T-helper 1 cell treated with Interleukin-12 subunit alpha and Interleukin-12 subunit beta and Interleukin-4 antibody, amounts not matched to agents 30 μg/mL and 1 μg/mL, for 36 hours (primary cell): ENCODE measurements at regions not wholly inside any gene's neighbourhood (a gene's known extent, or its start where the extent isn't known, plus 50 kb on each side); places are given as distances from the start of the nearest gene placed in this dataset.

ENCODE experiments used
- H3K27ac Mint-ChIP-seq: one replicate; pipeline ENCODE4 v1.8.0; 2021; ENCODE audit warnings: mild to moderate bottlenecking, mixed read lengths
- H3K27me3 Mint-ChIP-seq: one replicate; pipeline ENCODE4 v1.8.0; 2021; ENCODE audit warnings: low read depth, mixed read lengths
- H3K36me3 Mint-ChIP-seq: one replicate; pipeline ENCODE4 v1.8.0; 2021; ENCODE audit warnings: low read depth, mixed read lengths
- H3K4me1 Mint-ChIP-seq: one replicate; pipeline ENCODE4 v1.8.0; 2021; ENCODE audit warnings: low read depth, mixed read lengths
- H3K4me3 Mint-ChIP-seq: one replicate; pipeline ENCODE4 v1.8.0; 2021; ENCODE audit warnings: mild to moderate bottlenecking, moderate library complexity, mixed read lengths
- H3K9me3 Mint-ChIP-seq: one replicate; pipeline ENCODE4 v1.8.0; 2021; ENCODE audit warnings: mixed read lengths

- no peaks in the 10 kb centered on the region for H3K27me3 Mint-ChIP-seq
- H3K4me3 Mint-ChIP-seq: no peak overlapping the region
- no peaks in the 10 kb centered on the region for H3K4me1 Mint-ChIP-seq
- no peaks in the 10 kb centered on the region for H3K36me3 Mint-ChIP-seq
- H3K27ac Mint-ChIP-seq: no peak overlapping the region
- H3K9me3 Mint-ChIP-seq: no peaks in the 10 kb centered on the region
These were observed 194.8 kb downstream of the TEX29 start for GRCh38 chr13:111515307-111515617.

- H3K36me3 Mint-ChIP-seq: no peaks in the 10 kb centered on the region
- H3K27ac Mint-ChIP-seq: no peak overlapping the region
- H3K27me3 Mint-ChIP-seq: no peaks in the 10 kb centered on the region
- no peaks in the 10 kb centered on the region for H3K4me1 Mint-ChIP-seq
- no peak overlapping the region for H3K4me3 Mint-ChIP-seq
- no peaks in the 10 kb centered on the region for H3K9me3 Mint-ChIP-seq
These were observed 195.2 kb downstream of the TEX29 start for GRCh38 chr13:111515635-111516034.

GRCh38 chr13:111516712-111517640, 196.5 kb downstream of the TEX29 start:
- H3K4me1 Mint-ChIP-seq: no peaks in the 10 kb centered on the region
- H3K27me3 Mint-ChIP-seq: no peaks in the 10 kb centered on the region
- H3K4me3 Mint-ChIP-seq: no peak overlapping the region
- no peaks in the 10 kb centered on the region for H3K9me3 Mint-ChIP-seq
- no peak overlapping the region for H3K27ac Mint-ChIP-seq
- no peaks in the 10 kb centered on the region for H3K36me3 Mint-ChIP-seq

- no peaks in the 10 kb centered on the region for H3K27me3 Mint-ChIP-seq
- H3K36me3 Mint-ChIP-seq: no peaks in the 10 kb centered on the region
- H3K4me1 Mint-ChIP-seq: no peaks in the 10 kb centered on the region
- H3K27ac Mint-ChIP-seq: no peak overlapping the region
- no peaks in the 10 kb centered on the region for H3K9me3 Mint-ChIP-seq
- no peak overlapping the region for H3K4me3 Mint-ChIP-seq
These were observed 197.2 kb downstream of the TEX29 start for GRCh38 chr13:111517641-111518010.

- Mint-ChIP-seq H3K4me3 (no peak overlapping the region), H3K27me3 (no peaks in the 10 kb centered on the region), H3K4me1 (no peaks in the 10 kb centered on the region), H3K27ac (no peak overlapping the region), H3K9me3 (no peaks in the 10 kb centered on the region), H3K36me3 (no peaks in the 10 kb centered on the region)
These were observed 197.8 kb downstream of the TEX29 start for GRCh38 chr13:111518161-111518792.

- Mint-ChIP-seq H3K9me3 (no peaks in the 10 kb centered on the region), H3K4me3 (no peak overlapping the region), H3K27me3 (no peaks in the 10 kb centered on the region), H3K36me3 (no peaks in the 10 kb centered on the region), H3K27ac (no peak overlapping the region), H3K4me1 (no peaks in the 10 kb centered on the region)
These were observed 198.6 kb downstream of the TEX29 start for GRCh38 chr13:111519041-111519440.

- H3K4me3 Mint-ChIP-seq: no peak overlapping the region
- H3K27ac Mint-ChIP-seq: no peak overlapping the region
- H3K9me3 Mint-ChIP-seq: no peaks in the 10 kb centered on the region
- no peaks in the 10 kb centered on the region for H3K4me1 Mint-ChIP-seq
- no peaks in the 10 kb centered on the region for H3K36me3 Mint-ChIP-seq
- H3K27me3 Mint-ChIP-seq: no peaks in the 10 kb centered on the region
These were observed 199.2 kb downstream of the TEX29 start for GRCh38 chr13:111519490-111520170.

- no peak overlapping the region for H3K27ac Mint-ChIP-seq
- H3K27me3 Mint-ChIP-seq: no peaks in the 10 kb centered on the region
- H3K4me3 Mint-ChIP-seq: no peak overlapping the region
- no peaks in the 10 kb centered on the region for H3K36me3 Mint-ChIP-seq
- H3K9me3 Mint-ChIP-seq: no peaks in the 10 kb centered on the region
- no peaks in the 10 kb centered on the region for H3K4me1 Mint-ChIP-seq
These were observed 200.6 kb downstream of the TEX29 start for GRCh38 chr13:111521030-111521429.

GRCh38 chr13:111521691-111522229, 201.3 kb downstream of the TEX29 start:
- Mint-ChIP-seq H3K4me1 (no peaks in the 10 kb centered on the region), H3K27ac (no peak overlapping the region), H3K9me3 (no peaks in the 10 kb centered on the region), H3K4me3 (no peak overlapping the region), H3K36me3 (no peaks in the 10 kb centered on the region), H3K27me3 (no peaks in the 10 kb centered on the region)

- Mint-ChIP-seq H3K9me3 (no peaks in the 10 kb centered on the region), H3K27me3 (no peaks in the 10 kb centered on the region), H3K4me3 (no peak overlapping the region), H3K27ac (no peak overlapping the region), H3K4me1 (no peaks in the 10 kb centered on the region), H3K36me3 (no peaks in the 10 kb centered on the region)
These were observed 205.1 kb downstream of the TEX29 start for GRCh38 chr13:111525320-111526118.

- H3K27ac Mint-ChIP-seq: no peak overlapping the region
- peaks cover 9% of the 10 kb centered on the region for H3K27me3 Mint-ChIP-seq
- H3K4me1 Mint-ChIP-seq: no peaks in the 10 kb centered on the region
- no peaks in the 10 kb centered on the region for H3K36me3 Mint-ChIP-seq
- H3K4me3 Mint-ChIP-seq: no peak overlapping the region
- no peaks in the 10 kb centered on the region for H3K9me3 Mint-ChIP-seq
These were observed 206.5 kb downstream of the TEX29 start for GRCh38 chr13:111526922-111527321.

GRCh38 chr13:111527614-111528229, 207.3 kb downstream of the TEX29 start:
- Mint-ChIP-seq H3K4me1 (no peaks in the 10 kb centered on the region), H3K4me3 (no peak overlapping the region), H3K27ac (no peak overlapping the region), H3K9me3 (no peaks in the 10 kb centered on the region), H3K27me3 (peaks cover 16% of the 10 kb centered on the region), H3K36me3 (no peaks in the 10 kb centered on the region)

- Mint-ChIP-seq H3K27ac (no peak overlapping the region), H3K9me3 (no peaks in the 10 kb centered on the region), H3K36me3 (no peaks in the 10 kb centered on the region), H3K27me3 (peaks cover 23% of the 10 kb centered on the region), H3K4me3 (no peak overlapping the region), H3K4me1 (no peaks in the 10 kb centered on the region)
These were observed 208.1 kb downstream of the TEX29 start for GRCh38 chr13:111528513-111528912.
